Esophagus muscularis mucosa (tissue), 4 donors: ENCODE measurements at regions not wholly inside any gene's neighbourhood (a gene's known extent, or its start where the extent isn't known, plus 50 kb on each side); places are given as distances from the start of the nearest gene placed in this dataset.

ENCODE experiments used
- DNase-seq: peaks from one replicate; pipeline ENCODE4 v3.0.0-alpha.2; 2017; ENCODE audit errors: extremely low spot score
- H3K27ac ChIP-seq, 4 donors: fragments of 200-600 bp; sonication (generic); replicated peaks in 1 of 4; 1 replicate in 3 of 4; 2 replicates in 1 of 4; pipeline ENCODE4 v1.5.1; 2016 to 2019; ENCODE audit warnings: mild to moderate bottlenecking in 1 of 4
- H3K27me3 ChIP-seq, 4 donors: fragments of 200-600 bp; sonication (generic); one replicate each; pipeline versions ENCODE4 v1.5.1 to v1.6.0; 2016 to 2019
- H3K36me3 ChIP-seq, 4 donors: fragments of 200-600 bp; sonication (generic); one replicate each; pipeline ENCODE4 v1.5.1; 2016 to 2019
- H3K4me1 ChIP-seq, 4 donors: fragments of 200-600 bp; sonication (generic); one replicate each; pipeline ENCODE4 v1.5.1; 2016 to 2019
- H3K4me3 ChIP-seq, 4 donors: fragments of 200-600 bp; sonication (generic); 1 replicate in 2 of 4; 2 replicates in 2 of 4; pipeline ENCODE4 v1.5.1; 2016 to 2019; ENCODE audit warnings: mild to moderate bottlenecking in 4 of 4, moderate library complexity in 1 of 4
- H3K9me3 ChIP-seq, 4 donors: fragments of 200-600 bp; sonication (generic); 1 replicate in 3 of 4; 2 replicates in 1 of 4; pipeline ENCODE4 v1.5.1; 2016 to 2019
- CTCF ChIP-seq, 3 experiments: fragments of 200-600 bp in 2 of 3; fragments of 450-650 bp in 1 of 3; sonication (generic) in 2 of 3; IDR thresholded peaks; one replicate each; pipeline ENCODE4 v1.5.1; 2017 to 2019; ENCODE audit warnings: antibody characterized with exemption in 3 of 3, mild to moderate bottlenecking in 2 of 3, moderate library complexity in 1 of 3
- EP300 ChIP-seq: sonication (generic); formaldehyde crosslinking; IDR thresholded peaks from one replicate; pipeline ENCODE4 v1.6.1; 2017; ENCODE audit warnings: antibody characterized with exemption
- POLR2A ChIP-seq: fragments of 450-650 bp; IDR thresholded peaks from one replicate; pipeline ENCODE4 v1.6.1; 2017; ENCODE audit warnings: antibody characterized with exemption, moderate library complexity, mild to moderate bottlenecking, low read depth
- POLR2AphosphoS5 ChIP-seq, 2 donors: sonication (generic); formaldehyde crosslinking; IDR thresholded peaks; one replicate each; pipeline ENCODE4 v1.6.1; 2017; ENCODE audit warnings: antibody characterized with exemption in 2 of 2
- WGBS: methylation state at CpG from one replicate; pipeline ENCODE4 v1.1.5; 2018; 5-methylcytosine and 5-hydroxymethylcytosine counted together
- intact Hi-C: fragments of 100-400 bp; cut with DNase I; formaldehyde crosslinking; loops from one replicate; pipeline ENCODE4 v1.15.1; 2023
- small RNA-seq, 3 donors: library from RNA; depleted of rRNA; stranded (forward); fragments of <200 nt; gene quantifications; one replicate each; pipeline ENCODE3, GENCODE V24; 2016

GRCh38 chr5:67253911-67254310 is 57.3 kb upstream of the CD180 start:
- Histone ChIP-seq H3K27me3 (no peaks in the 10 kb centered on the region), H3K4me1 (peaks cover 5 to 58% (median 49%) of the 10 kb centered on the region in 4 donors), H3K4me3 (no peak overlapping the region), H3K36me3 (no peaks in the 10 kb centered on the region), H3K27ac (peak overlapping the region in 2 of 4 donors; percentile 30 to 94), H3K9me3 (no peaks in the 10 kb centered on the region)
- TF ChIP-seq POLR2AphosphoS5 (IDR thresholded peaks at IDR 0.05): no peak
- TF ChIP-seq EP300: no peak
- no peak for TF ChIP-seq CTCF (IDR thresholded peaks at IDR 0.05)
- TF ChIP-seq POLR2A: no peak
- intact Hi-C loops: no loop called here
- DNase-seq: no peak
- WGBS: 67% methylated on average over 2 of the region's 2 CpGs

- no peak for TF ChIP-seq POLR2AphosphoS5 (IDR thresholded peaks at IDR 0.05)
- no peak for TF ChIP-seq POLR2A
- TF ChIP-seq CTCF (IDR thresholded peaks at IDR 0.05): no peak
- no peak for TF ChIP-seq EP300
- no peaks in the 10 kb centered on the region for H3K9me3 ChIP-seq
- H3K36me3 ChIP-seq: no peaks in the 10 kb centered on the region
- peaks cover 23 to 60% (median 47%) of the 10 kb centered on the region in 4 donors for H3K4me1 ChIP-seq
- peak overlapping the region in 3 of 4 donors; percentile 67 to 83 (median 77) for H3K27ac ChIP-seq
- no peaks in the 10 kb centered on the region for H3K27me3 ChIP-seq
- no peak overlapping the region for H3K4me3 ChIP-seq
- 64% methylated on average over 3 of the region's 3 CpGs for WGBS
- DNase-seq: no peak
- intact Hi-C loops: loop anchor here (5.0 to 10.0 kb wide), 7 partner anchors 245 to 1005 kb away; partner anchors contain the start of gene PIK3R1
These were observed 52.9 kb upstream of the CD180 start for GRCh38 chr5:67249590-67249895.

GRCh38 chr5:67248703-67249589 is 52.3 kb upstream of the CD180 start:
- Histone ChIP-seq H3K27ac (peak overlapping the region; percentile 52 to 83 (median 72)), H3K9me3 (no peaks in the 10 kb centered on the region), H3K36me3 (no peaks in the 10 kb centered on the region), H3K4me3 (no peak overlapping the region), H3K27me3 (no peaks in the 10 kb centered on the region), H3K4me1 (peaks cover 27 to 64% (median 49%) of the 10 kb centered on the region in 4 donors)
- WGBS: 63% methylated on average over 5 of the region's 5 CpGs
- no peak for TF ChIP-seq POLR2A
- TF ChIP-seq CTCF (IDR thresholded peaks at IDR 0.05): no peak
- peak; percentile 68 for TF ChIP-seq EP300
- TF ChIP-seq POLR2AphosphoS5 (IDR thresholded peaks at IDR 0.05): peak; percentile 38 to 61
- intact Hi-C loops: loop anchor here (5.0 to 10.0 kb wide), 7 partner anchors 246 to 1006 kb away; partner anchors contain the start of gene PIK3R1
- no peak for DNase-seq

- intact Hi-C loops: loop anchor here (5.0 to 10.0 kb wide), 7 partner anchors 248 to 1008 kb away; partner anchors contain the start of gene PIK3R1
These were observed 50.1 kb upstream of the CD180 start for GRCh38 chr5:67246546-67247268.

More at GRCh38 chr5:67246546-67247268, 50.1 kb upstream of the CD180 start:
- TF ChIP-seq POLR2AphosphoS5 (IDR thresholded peaks at IDR 0.05) (no peak), POLR2A (no peak), CTCF (IDR thresholded peaks at IDR 0.05) (no peak), EP300 (no peak)
- peaks cover 27 to 66% (median 52%) of the 10 kb centered on the region in 4 donors for H3K4me1 ChIP-seq
- no peak overlapping the region for H3K4me3 ChIP-seq
- no peaks in the 10 kb centered on the region for H3K9me3 ChIP-seq
- H3K36me3 ChIP-seq: no peaks in the 10 kb centered on the region
- WGBS: 64% methylated on average over 5 of the region's 5 CpGs
- peak overlapping the region; percentile 40 to 83 (median 78) for H3K27ac ChIP-seq
- H3K27me3 ChIP-seq: no peaks in the 10 kb centered on the region
- no peak for DNase-seq

Small RNA genes in the stretch of these regions (small RNA-seq; reads per million reads assigned to genes)
- gene AC024581.2: 0 reads per million in 3 donors
- 0 reads per million in 3 donors for gene RNU6-1232P
